ENCODE measurements at regions not wholly inside any gene's neighbourhood (a gene's known extent, or its start where the extent isn't known, plus 50 kb on each side); places are given as distances from the start of the nearest gene placed in this dataset.

- TF ChIP-seq, protein P1, sequence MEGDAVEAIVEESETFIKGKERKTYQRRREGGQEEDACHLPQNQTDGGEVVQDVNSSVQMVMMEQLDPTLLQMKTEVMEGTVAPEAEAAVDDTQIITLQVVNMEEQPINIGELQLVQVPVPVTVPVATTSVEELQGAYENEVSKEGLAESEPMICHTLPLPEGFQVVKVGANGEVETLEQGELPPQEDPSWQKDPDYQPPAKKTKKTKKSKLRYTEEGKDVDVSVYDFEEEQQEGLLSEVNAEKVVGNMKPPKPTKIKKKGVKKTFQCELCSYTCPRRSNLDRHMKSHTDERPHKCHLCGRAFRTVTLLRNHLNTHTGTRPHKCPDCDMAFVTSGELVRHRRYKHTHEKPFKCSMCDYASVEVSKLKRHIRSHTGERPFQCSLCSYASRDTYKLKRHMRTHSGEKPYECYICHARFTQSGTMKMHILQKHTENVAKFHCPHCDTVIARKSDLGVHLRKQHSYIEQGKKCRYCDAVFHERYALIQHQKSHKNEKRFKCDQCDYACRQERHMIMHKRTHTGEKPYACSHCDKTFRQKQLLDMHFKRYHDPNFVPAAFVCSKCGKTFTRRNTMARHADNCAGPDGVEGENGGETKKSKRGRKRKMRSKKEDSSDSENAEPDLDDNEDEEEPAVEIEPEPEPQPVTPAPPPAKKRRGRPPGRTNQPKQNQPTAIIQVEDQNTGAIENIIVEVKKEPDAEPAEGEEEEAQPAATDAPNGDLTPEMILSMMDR (IDR thresholded peaks at IDR 0.05; ENCODE audit: low read length): no peak
- TF ChIP-seq EZH2 (optimal IDR thresholded peaks at IDR 0.05; ENCODE audit: low read depth, low read length): no peak
Measured at GRCh38 chr4:108352664-108353308, 184.1 kb upstream of the LEF1 start.

All from MM.1S (cell line).